RWPE1 (cell line): ENCODE measurements at regions not wholly inside any gene's neighbourhood (a gene's known extent, or its start where the extent isn't known, plus 50 kb on each side); places are given as distances from the start of the nearest gene placed in this dataset.

ENCODE experiments used
- CTCF ChIA-PET: fragments of 350-600 bp; sonication (Branson Sonifier 250); formaldehyde crosslinking; extraction: SDS; loops from one replicate; lab custom pipeline; 2021; lab: Yijun Ruan, JAX
- POLR2A ChIA-PET: fragments of 400-600 bp; formaldehyde crosslinking; extraction: SDS; loops from one replicate; lab custom pipeline; 2020; ENCODE audit warnings: antibody characterized with exemption; ENCODE audit not compliant: low non-redundant PET; lab: Yijun Ruan, JAX
- DNase-seq: peaks from one replicate; pipeline ENCODE4 v3.0.0; 2012; ENCODE audit warnings: low spot score
- H3K27ac ChIP-seq: fragments of 450-650 bp; 2 replicates; pipeline ENCODE4 v1.5.1; 2017
- TF ChIP-seq, protein P1 (sequence below): fragments of 450-650 bp; conservative IDR thresholded peaks from 2 replicates; pipeline ENCODE4 v1.5.1; 2017; ENCODE audit warnings: low read depth, mild to moderate bottlenecking

DNA sequence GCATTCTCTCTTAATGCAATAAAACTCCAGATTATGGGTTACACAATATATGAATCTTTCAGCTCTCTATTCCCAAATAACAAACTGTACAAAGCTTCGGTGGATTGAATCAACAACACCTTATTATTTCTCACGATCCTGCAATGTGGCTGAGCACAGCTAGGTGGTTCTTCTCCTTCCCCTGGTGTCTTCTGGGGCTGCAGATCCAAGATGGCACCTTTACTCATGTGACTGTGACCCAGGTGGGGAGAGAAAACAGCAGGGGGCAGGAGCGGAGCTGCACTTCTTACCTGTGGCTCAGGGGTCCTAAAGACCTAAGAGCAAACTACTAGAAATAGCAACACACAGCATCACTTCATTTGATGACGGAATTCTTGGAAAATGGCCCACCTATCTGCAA, 233.1 kb downstream of the IRX1 start:
- POLR2A ChIA-PET = no interaction called here

DNA sequence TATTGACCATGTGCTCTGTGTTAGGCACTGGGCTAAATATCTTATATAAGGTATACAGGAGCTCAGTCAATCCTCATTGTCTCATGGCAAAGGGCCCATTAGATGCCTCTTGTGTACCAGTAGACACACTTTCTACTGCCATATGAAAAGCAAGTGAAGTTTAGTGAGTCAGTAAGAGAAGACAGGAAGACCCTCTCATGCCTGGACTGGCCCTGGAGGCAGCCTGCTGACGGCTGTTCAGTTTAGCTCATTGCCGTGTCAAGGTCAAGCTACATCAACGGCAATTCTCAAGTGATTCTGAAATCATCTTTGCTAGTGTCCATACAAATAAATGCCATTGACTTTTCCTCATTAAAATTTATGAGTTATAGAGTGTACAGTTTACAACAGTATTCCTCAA, 237.9 kb downstream of the IRX1 start:
- H3K27ac ChIP-seq = no peak overlapping the region
- DNase-seq = no peak
- TF ChIP-seq, protein P1, sequence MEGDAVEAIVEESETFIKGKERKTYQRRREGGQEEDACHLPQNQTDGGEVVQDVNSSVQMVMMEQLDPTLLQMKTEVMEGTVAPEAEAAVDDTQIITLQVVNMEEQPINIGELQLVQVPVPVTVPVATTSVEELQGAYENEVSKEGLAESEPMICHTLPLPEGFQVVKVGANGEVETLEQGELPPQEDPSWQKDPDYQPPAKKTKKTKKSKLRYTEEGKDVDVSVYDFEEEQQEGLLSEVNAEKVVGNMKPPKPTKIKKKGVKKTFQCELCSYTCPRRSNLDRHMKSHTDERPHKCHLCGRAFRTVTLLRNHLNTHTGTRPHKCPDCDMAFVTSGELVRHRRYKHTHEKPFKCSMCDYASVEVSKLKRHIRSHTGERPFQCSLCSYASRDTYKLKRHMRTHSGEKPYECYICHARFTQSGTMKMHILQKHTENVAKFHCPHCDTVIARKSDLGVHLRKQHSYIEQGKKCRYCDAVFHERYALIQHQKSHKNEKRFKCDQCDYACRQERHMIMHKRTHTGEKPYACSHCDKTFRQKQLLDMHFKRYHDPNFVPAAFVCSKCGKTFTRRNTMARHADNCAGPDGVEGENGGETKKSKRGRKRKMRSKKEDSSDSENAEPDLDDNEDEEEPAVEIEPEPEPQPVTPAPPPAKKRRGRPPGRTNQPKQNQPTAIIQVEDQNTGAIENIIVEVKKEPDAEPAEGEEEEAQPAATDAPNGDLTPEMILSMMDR = no peak
- CTCF ChIA-PET = no interaction called here
- POLR2A ChIA-PET = no interaction called here

More for the DNA sequence above, 233.1 kb downstream of the IRX1 start:
- DNase-seq = no peak
- CTCF ChIA-PET = no interaction called here
- TF ChIP-seq, protein P1 = no peak
- H3K27ac ChIP-seq = no peak overlapping the region

DNA sequence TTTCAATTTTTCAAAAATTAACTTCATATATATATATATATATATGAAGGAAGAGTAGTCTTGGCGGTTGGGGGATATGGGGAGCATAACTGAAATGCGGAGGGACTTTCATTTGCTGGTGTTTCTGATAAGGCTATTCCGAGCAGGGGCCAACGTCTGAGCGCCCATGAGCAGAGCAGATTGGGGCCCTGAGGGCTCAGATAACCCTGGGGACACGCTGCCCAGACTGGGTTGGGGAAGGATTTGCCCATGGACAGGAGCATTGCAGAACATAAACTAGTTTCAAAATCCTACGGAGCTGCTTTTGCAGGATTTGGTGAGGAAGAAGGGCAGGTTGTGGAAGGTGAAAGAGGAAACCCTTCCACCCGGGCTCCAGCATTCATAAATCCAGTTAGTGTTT, 240.2 kb downstream of the IRX1 start:
- POLR2A ChIA-PET = no interaction called here
- TF ChIP-seq, protein P1 = no peak
- CTCF ChIA-PET = no interaction called here

DNA sequence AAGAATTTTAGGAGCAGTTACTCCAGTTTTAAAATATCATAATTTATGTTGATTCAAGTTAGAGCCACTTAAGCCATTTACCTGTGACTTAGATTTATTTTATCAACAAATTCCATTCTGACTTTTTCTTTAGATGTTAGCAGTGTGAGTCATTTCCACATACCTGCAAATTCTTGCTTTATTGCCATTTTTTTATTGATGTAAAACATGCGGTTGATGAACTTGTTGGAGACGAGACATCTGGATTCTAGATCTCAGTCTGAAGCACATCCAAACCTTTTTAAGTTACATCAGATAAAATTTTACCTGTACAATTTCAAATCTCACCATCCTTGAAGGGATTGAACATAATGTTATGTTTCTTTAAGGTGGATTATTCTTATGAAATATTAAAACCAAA, 240.9 kb downstream of the IRX1 start:
- ChIA-PET POLR2A (no interaction called here), CTCF (no interaction called here)
- TF ChIP-seq, protein P1 = no peak
- peak; percentile 26 for DNase-seq
- no peak overlapping the region for H3K27ac ChIP-seq

More for the DNA sequence above, 240.2 kb downstream of the IRX1 start:
- peak overlapping the region; percentile 36; the same call in 1 of the 2 replicates for H3K27ac ChIP-seq
- no peak for DNase-seq

DNA sequence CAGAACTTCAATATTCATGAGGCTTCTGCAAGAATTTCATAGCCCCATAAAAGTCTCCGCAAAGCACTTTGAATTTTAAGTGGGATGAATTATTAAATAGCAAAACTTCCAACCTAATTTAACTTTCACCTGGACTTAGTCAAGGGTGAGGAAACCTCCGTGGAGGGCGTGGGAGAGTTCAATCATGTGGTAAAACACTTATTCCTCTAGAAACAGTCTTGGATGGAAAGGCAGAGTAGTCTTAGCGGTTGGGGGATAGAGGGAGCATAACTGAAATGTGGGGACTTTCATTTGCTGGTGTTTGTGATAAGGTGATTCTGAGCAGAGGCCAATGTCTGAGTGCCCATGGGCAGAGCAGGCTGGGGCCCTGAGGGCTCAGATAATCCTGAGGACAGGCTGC, 241.9 kb downstream of the IRX1 start:
- ChIA-PET POLR2A (no interaction called here), CTCF (interaction anchor here (0.6 kb wide), 1 partner anchor 98 kb away, joined by 4 read pairs; no protein-coding TSS in a partner anchor)
- DNase-seq = no peak
- H3K27ac ChIP-seq = no peak overlapping the region
- TF ChIP-seq, protein P1 = no peak

DNA sequence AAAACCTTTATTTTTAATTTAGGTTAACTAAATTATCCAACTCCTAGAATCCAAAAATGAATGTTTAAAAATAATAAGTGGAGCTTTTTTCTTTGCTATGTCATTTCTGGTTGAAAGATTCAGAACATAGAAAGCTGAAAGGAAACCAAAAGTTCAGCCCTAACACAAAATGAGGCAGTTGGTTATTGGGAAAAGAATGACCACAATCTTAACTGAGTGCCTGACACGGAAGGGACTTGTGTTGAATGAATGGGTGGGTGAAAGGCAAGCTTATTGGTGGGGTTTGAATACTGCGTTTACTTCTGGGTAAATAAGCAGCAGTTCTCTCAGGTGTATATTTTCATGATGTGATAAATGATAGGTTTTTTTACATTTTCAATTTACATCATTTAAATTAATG, 243.5 kb downstream of the IRX1 start:
- no peak overlapping the region for H3K27ac ChIP-seq
- TF ChIP-seq, protein P1 = no peak
- POLR2A ChIA-PET = no interaction called here
- CTCF ChIA-PET = no interaction called here
- no peak for DNase-seq
